ENCODE measurements at regions not wholly inside any gene's neighbourhood (a gene's known extent, or its start where the extent isn't known, plus 50 kb on each side); places are given as distances from the start of the nearest gene placed in this dataset.

DNA sequence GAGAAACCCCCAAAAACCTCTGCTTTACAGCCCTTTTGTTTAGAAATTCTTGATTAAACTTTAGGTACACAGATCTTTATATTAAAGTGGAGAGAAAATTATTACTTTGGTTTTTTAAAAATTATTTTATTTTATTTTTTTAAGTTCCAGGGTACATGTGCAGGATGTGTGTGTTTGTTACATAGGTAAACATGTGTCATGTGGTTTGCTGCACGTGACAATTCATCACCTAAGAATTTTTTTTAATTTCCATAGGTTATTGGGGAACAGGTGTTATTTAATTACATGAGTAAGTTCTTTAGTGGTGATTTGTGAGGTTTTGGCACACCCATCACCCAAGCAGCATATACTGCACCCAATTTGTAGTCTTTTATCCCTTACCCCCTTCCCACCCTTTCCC is 581.7 kb downstream of the CSNK1G3 start:
- no peak for DNase-seq

DNA sequence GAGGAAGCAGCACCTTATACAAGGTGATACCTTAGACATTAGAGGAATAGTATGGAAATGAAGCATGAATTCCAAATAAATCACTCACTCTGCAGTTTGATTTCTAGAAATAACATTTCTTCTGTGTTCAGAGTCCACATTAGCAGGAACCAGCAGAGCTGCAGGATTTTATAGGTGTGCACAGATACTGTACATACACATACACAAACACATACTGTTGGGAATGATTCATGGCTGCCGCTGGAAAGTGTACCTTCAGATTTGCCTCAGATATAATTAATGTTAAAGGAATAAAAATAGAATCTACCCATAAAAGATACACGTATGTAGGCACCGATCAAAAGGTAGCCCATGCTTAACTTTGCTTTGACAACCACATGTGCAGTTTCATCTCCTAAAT is 578.1 kb downstream of the CSNK1G3 start:
- DNase-seq = no peak

DNA sequence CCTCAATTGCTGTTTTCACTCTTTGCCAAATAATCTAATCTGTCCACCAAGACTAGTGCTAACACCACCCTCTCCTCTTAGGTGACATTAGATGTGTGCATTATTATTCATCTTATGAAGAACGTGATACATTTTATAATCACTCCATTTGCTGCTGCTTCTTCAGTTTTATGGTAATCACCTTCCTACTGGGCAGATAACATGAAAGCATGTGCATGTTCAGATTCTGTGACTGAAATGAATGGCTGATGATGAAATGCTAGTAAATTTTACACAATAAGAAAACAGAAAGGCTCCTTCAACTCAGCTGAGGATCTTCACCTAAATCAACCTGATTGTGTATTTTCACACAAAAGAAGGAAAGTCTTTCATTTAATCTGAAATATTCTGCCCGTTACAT is 577.6 kb downstream of the CSNK1G3 start:
- DNase-seq = no peak

DNA sequence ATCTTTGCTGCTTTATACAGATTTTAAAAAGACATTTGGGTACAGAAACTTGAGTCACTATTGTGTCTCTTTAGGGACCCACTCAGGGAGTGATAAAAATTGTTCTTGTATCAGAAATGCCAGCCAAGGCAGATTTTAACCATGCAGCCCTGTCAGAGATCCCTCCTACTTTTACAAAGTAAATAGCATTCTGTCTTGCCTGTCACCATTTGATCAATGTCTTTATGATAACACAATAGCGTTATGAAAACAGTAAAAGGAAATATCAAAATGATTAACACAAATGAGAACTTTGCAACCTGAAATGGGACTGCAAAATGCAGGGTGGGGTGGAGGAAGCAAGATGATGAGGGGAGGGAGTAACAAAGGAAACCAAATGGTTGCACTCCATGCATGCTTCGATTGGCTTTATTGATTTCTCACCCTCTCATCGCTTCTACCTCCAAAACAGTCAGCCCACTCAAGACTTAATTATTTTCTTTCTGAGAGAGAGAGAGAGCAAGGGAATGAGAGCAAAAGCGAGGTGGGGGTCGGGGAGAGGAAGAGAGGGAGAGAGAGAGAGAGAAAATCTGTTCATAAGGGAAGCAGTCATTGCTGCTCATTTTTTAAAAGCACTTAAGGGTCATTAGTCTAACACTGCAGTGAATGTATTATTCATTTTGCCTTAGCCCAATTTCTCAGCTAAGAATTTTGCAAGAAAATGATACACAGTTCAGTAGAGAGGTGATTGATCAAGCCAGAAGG is 576.5 kb downstream of the CSNK1G3 start:
- DNase-seq = no peak

DNA sequence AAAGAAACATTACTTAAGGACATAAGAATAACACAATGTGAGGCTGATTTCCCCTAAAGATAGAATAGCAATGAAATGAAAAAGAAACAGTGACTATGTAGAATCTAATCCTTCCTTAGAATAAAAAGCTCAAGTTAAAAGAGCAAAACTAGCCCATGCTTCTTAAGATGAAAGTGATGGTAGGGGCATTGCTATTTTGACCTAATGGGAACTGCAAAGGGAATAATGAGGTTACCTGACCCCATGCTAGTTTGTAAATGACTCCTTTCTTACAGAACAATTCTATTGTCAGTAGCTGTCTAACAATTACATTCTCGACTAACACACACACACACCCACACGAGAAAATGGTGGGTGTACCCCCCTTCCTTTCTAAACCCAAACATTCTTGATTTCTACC is 575.8 kb downstream of the CSNK1G3 start:
- DNase-seq = no peak

DNA sequence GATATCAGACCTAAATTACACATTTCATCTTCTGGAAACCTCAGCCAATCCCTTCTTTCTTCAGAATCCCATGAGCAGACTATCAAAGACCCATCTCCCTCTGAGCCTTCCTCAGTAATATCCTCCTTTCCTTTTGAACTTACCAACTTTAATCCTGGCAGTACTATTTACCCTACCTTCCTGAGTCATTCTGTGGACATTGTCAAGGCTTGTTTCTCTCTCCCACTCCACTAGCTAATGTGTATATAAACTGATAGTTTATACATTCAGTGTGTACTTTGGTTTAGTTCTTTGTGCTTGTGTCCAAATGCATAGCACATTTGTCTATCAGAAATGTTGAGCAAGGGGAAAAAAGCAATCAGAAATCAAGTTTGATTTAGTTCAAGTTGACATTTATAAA is 568.3 kb downstream of the CSNK1G3 start:
- DNase-seq = no peak

DNA sequence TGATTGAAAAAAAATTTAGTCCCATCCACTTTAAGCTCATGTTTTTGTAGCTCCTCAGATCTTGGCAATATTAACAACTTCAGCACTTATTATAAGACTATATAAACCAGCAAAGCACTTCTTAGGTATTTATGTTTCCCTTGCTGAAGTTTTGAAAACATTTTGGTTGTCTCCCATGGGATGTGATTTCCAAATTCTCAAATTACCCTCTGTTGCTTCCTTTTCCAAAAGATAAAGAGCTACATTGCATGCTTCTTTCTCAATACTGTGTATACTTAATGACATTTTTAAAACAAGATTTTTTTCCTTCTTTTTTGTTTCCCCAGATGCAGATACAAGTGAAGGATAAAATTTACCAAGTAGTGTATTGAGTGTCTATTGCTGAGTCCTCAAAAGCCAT is 567.1 kb downstream of the CSNK1G3 start:
- no peak for DNase-seq

DNA sequence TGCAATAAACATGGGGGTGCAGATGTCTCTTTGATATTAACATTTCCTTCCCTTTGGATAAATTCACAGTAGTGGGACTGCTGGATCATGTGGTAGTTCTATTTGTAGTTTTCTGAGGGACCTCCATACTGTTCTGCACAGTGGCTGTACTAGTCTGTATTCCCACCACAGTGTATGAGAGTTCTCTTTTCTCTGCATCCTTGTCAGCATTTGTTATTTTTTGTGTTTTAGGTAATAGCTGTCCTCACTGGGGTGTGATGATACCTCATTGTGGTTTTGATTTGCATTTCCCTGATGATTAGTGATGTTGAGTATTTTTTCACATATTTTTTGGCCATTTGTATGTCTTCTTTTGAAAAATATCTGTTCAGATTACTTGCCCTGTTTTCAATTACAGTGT is 562.5 kb downstream of the CSNK1G3 start:
- DNase-seq = no peak

DNA sequence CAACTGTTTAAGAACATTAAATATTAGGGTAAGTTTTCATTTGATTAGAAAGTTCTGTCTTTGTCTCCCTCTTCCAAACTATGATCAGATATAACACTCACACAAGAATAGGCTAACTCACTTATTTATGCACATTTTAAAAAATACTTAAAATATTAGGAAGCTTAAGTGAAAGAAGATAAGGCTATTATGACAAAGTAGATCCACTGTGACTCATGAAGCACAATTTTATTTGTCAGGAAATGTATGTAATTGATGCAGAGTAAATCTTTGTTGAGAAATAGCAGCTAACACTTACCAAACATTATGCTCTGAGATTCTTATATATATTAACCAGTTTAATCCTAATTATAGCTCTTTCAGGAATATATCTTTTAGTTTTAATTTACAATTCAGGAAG is 560.6 kb downstream of the CSNK1G3 start:
- DNase-seq = no peak

DNA sequence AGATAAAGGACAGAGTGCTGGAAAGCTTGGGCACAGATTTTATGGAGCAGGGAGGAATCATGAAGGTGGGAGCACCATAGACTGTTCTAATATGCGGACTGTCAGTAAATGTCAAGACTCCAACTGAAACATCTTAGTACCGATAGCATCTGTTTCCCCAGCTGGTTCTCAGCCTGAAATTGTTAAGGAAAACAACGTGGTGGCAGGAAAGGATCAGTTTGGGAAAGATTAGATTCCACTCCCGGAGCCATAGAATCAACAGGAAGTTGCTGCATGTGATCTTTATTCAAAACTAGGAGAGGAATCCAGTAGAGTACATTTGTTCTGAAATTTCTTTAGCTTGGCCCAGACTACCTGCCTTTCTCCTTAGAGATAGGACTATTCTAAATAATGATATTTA is 559.1 kb downstream of the CSNK1G3 start:
- DNase-seq = no peak

DNA sequence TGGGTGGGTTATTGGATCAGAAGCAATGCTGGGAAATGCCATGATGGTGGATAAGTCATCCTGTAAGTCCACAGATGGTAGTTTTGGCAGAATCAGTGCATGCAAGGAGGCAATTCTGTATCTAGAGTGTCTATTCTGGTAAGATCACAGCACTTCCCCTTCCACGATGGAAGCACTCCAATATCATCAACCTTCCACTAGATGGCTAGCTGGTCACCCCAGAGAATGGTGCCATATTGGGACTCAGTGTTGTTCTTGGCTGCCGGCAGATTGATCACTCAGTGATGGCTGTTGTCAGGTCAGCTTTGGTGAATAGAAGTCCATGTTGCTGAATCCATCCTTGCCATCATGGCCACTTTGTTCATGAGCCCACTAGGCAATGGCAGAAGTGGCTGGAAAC is 553.5 kb downstream of the CSNK1G3 start:
- no peak for DNase-seq

DNA sequence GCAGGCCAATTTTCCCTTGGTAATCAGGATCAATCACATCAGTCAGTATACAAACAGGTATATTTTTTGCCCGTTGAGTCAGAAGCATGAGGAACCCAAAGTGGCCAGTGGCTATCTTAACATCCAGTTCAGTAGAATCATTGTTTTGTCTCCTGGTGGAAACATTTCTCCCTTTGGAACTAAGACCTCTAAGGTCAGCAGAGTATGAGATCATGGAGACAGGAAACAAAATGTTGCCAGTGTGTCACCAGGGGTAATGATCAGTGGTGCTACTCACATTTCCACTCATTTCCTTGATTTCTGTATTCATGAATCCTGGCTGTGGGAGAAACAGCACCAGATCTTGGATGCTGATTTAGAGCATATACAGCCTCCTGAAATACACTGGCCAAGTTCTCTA is 553.0 kb downstream of the CSNK1G3 start:
- DNase-seq = no peak

DNA sequence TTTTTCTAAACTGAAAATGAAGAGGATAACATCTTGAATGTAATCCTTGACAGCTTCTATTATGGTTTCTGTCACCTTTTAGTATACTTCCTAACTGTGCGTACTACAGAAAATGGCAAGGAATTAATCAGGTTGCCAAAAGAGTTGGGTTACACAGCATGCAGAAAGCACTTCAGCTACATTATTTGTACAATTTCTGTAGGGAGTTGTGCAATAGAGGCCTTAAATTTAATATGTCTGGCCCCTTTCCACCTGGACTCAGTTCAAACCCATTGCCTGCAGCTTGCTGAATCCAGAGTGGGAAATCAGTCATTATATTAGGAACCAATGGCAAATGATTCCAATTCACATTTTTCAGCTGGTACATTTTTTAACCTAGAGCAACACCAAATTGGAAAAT is 549.7 kb downstream of the CSNK1G3 start:
- DNase-seq = no peak

DNA sequence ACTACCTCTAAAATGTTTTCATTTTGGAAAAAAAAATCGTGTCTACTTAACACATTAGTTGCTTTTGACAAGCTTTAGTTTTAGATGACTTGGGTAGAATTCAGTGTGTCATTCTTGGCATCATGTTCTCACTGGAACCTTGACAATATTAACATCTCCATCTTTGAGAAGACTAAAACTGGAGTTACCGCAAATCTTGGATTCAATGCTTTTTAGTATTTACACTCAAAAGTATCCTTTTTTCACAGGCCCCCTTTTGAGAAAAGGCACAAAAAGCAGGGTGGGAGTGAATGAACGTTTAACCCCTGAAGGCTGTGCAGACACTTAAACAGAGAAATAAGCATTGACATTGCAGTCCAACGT is 549.1 kb downstream of the CSNK1G3 start:
- no peak for DNase-seq

DNA sequence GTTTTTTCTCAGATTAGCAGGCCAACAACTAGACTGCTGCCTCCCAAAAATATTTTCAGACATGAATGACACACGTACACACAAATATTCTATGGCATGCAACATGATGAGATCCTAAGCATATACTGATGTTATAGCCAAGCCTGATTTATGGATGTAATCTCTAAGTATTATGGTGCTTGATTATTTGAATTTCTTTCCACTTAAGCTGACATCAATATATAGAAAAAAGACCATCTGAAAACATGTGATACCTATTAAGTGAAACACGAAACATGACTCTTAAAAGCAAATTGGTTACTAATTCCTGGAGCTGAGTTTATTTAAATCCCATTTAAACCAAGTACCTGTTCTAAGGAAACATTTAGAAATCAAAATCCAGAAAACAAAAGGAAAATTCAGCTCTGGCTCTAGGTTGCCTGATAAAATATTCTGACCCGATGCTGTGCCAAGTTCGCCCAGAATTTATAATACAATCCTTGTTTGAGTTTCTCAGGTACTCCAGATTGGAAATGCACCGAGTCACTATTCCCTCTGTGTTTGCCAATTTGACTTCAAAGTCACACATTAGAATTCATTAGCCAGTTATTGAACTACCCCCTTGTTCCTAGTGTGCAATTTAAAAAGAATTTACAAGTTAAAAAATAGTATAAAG is 548.6 kb downstream of the CSNK1G3 start:
- no peak for DNase-seq

DNA sequence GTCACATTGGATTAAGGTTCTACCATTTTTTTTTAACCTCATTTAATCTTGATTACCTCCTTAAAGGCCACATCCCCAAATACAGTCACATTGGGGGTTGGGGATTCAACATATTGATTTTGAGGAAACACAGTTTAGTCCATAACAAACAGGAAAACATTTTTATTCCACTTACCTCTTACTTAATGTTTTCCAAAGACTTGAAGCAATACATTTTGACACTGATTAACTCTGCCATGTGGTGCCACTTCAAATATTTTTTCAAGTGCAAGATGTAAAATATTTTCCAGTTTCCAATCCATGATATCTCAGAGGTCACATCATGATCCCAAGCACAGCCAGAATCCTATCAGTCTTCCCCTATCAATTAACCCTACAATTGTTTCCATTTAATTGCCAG is 548.0 kb downstream of the CSNK1G3 start:
- DNase-seq = no peak

DNA sequence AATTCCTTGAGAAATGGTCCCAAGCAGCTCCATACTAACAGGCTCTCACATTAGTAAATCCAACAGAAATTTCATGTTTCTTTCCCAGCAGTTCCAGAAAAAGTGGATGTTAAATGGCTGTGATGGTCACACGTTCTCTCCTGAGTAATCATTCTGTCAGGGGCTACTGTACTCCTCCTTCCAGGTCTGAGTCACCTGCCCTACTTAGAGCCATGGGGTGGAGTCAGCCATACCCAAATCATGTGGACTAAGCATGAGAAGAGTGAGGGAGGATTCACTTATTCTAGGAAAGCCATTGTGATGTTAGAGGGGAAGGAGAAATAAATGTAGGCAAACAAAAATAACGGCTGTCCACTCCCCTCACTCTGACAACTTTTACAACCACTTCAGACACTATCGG is 547.2 kb downstream of the CSNK1G3 start:
- DNase-seq = no peak

DNA sequence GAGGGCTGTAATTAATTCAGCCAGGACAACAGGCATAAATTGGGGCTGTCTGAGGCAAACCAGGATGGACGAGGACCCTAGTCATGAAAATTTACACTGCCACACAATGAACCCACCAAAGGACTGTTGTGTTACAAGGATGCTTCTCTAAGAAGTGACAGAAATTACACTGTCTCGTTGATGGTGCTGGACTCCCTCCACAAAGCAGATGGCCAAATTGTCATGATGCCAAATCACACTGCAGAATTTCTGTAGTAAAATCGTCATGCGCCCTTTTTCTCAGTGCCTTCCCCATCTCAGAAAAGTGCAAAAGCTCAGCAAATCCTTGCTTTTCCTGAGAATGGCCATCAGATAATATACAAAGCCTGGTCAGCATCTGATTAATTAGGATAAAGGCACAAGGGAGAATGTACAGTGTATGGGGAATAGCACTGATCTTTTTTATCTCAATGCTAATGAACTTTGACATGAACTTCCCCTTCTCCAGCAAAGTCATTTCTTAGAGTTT is 545.8 kb downstream of the CSNK1G3 start:
- peak in 23 of 58 donors; percentile 0 to 52 (median 19) for DNase-seq

DNA sequence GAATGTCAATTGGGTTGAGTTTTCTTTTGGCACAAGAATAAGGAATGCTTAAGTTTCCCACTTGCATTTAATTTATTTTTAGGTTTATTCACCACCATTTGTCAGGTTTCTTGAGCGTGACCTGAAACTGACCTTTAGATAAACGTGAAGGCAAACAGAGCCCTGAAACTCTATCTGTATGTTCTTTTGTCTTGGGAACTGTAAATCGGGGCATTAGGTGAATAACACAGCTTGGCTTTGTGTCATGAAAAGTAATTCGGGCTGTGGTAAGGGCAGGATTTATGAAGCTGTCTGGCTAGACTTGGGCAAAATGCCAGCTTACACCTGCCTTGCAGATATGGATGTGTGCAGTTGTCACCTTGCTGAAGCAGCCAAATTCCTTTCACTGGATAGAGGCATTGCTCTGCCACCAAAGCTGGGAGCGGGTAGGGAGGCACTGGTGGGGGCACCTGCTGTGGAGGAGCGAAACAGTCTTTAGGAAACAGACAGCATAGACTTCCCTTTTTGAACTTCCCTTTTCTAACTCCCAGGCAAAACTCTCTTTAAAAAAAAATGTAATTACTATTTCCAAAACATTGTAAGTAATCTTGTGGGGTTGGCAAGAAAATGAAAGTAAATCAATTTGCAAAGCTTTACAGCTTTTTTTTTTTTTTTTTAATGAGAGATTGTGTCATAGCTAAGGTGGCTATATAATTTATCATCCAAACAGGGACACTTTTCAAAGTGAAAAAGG is 545.2 kb downstream of the CSNK1G3 start:
- peak in 17 of 58 donors; percentile 1 to 21 (median 11) for DNase-seq

DNA sequence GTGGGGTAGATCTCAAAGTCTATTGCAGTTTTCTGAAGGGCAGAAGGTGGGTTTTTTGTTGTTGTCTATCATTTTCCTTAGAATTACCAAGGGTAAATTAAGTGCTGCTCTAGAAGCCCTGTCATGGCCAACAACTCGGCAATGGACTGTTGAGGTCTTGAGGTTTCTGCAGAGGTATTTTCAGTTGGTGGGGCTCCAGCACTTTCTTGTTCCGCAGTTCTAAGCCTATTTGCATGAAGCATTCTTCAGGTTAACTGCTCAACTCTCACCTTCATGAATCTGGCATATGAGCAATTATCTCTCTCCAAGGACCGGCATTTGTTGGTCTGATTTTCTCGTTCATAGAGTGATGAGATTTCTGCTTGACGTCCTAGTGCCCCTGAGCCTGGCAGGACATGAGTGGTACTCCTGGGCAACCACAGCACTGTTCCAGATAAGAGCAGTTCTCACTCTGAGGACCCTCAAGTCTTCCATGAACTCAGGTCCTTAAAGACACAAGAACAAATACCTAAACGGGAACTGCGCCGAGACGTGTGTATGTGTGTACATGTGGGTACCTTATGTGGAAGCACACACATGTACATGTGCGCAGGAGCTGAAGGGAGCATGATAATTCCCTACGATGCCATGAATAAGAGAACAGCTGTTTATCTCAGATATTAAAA is 544.5 kb downstream of the CSNK1G3 start:
- no peak for DNase-seq

DNA sequence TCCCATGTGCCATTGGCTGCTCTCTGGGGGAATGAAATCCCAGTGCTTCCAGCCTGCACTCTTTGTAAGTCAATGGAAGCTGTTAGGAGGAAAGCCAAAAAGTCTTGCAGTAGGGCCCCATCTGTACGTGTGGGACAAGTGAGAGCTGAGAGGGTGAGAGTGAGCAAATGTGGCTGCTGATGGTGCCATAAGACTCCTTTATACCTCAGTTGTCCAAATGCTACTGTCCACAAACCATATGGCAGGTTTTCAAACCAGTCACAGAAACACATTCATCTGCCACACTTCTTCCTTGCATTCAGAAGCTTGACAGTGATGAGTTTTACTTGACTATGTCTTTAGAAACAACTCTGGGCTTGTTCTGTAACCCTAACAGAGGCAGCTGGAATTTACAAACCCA is 543.8 kb downstream of the CSNK1G3 start:
- no peak for DNase-seq

DNA sequence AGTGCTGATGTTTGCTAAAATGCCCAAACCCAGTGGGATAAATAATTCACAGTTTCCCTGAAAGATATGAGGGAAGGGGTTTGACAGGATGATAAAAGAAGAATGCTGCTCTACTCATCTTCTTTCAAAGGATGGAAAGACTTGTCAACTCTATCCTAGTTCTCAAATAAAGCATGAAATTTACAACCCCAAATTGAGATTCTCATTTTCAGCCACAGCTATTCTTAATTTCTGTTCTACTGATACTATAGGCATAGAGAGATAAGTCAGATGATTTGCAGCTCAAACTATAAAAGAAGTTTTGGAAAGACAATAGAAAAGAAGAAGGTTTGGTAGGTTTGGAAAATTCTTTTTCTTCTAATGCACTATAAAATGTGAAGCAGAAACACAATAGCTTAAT is 542.6 kb downstream of the CSNK1G3 start:
- DNase-seq = no peak
